Thyroid gland (tissue), 4 donors: ENCODE measurements at regions not wholly inside any gene's neighbourhood (a gene's known extent, or its start where the extent isn't known, plus 50 kb on each side); places are given as distances from the start of the nearest gene placed in this dataset.

Experiments
- CTCF ChIP-seq, 6 experiments: fragments of 200-600 bp in 3 of 6; fragments of 450-650 bp in 3 of 6; sonication (generic) in 3 of 6; IDR thresholded peaks; one replicate each; pipeline ENCODE4 v1.5.1; 2016 to 2019; ENCODE audit warnings: antibody characterized with exemption in 6 of 6, mild to moderate bottlenecking in 2 of 6, inconsistent platforms in 1 of 6, moderate library complexity in 1 of 6
- POLR2A ChIP-seq, 2 donors: fragments of 450-650 bp; IDR thresholded peaks; one replicate each; pipeline ENCODE4 v1.6.1; 2017; ENCODE audit warnings: antibody characterized with exemption in 2 of 2, mild to moderate bottlenecking in 2 of 2, moderate library complexity in 1 of 2

DNA sequence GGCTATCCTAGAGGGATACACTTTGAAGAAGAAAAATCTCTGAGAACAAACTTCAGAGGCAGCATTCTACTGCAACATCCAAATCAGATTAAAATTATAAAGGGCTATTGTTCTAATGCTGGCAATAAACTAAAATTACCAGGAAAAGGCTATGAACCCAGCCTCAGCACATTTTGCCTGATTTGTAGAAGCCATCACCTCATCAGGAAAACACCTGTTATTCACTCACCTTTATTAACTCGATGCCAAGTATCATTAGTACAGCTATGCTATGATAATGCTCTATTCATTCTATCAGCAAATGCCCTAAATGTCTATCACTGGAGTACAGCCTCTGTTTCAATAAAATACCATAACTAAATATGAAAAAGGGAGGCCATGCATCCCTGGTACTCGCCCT is 510.2 kb downstream of the RASEF start:
- TF ChIP-seq CTCF (IDR thresholded peaks at IDR 0.05) (no peak), POLR2A (IDR thresholded peaks at IDR 0.05) (no peak)
